ENCODE measurements at regions not wholly inside any gene's neighbourhood (a gene's known extent, or its start where the extent isn't known, plus 50 kb on each side); places are given as distances from the start of the nearest gene placed in this dataset.

DNA sequence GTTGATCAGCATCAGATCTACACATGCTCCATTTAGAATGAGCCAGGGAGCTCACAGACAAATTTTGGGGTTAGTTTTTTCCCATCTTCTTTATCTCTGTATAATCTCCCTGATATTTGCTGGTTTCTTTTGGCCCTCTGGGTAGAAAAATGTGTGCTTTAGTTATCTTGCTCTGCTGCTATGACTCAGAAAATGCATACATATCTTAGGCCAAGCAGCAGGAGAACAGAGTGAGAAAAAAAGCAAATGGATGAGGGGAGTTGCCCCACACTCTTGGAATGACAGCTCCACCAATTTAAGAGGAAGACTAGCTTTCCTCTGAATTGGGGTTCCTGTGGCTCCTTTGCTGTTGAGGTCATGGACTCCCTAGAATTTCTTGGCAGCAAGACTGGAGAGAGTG is 331.8 kb downstream of the KCNJ3 start (continued):
- TF ChIP-seq RELA (CRISPR knock-in tag; IDR thresholded peaks at IDR 0.05; ENCODE audit: borderline replicate concordance): no peak
- TF ChIP-seq NR2C2 (CRISPR knock-in tag; IDR thresholded peaks at IDR 0.05): no peak
- TF ChIP-seq ELF4 (CRISPR knock-in tag; IDR thresholded peaks at IDR 0.05; ENCODE audit: low read depth): no peak
- no peak for TF ChIP-seq SMAD4 (CRISPR knock-in tag; IDR thresholded peaks at IDR 0.05)
- TF ChIP-seq, protein P1, sequence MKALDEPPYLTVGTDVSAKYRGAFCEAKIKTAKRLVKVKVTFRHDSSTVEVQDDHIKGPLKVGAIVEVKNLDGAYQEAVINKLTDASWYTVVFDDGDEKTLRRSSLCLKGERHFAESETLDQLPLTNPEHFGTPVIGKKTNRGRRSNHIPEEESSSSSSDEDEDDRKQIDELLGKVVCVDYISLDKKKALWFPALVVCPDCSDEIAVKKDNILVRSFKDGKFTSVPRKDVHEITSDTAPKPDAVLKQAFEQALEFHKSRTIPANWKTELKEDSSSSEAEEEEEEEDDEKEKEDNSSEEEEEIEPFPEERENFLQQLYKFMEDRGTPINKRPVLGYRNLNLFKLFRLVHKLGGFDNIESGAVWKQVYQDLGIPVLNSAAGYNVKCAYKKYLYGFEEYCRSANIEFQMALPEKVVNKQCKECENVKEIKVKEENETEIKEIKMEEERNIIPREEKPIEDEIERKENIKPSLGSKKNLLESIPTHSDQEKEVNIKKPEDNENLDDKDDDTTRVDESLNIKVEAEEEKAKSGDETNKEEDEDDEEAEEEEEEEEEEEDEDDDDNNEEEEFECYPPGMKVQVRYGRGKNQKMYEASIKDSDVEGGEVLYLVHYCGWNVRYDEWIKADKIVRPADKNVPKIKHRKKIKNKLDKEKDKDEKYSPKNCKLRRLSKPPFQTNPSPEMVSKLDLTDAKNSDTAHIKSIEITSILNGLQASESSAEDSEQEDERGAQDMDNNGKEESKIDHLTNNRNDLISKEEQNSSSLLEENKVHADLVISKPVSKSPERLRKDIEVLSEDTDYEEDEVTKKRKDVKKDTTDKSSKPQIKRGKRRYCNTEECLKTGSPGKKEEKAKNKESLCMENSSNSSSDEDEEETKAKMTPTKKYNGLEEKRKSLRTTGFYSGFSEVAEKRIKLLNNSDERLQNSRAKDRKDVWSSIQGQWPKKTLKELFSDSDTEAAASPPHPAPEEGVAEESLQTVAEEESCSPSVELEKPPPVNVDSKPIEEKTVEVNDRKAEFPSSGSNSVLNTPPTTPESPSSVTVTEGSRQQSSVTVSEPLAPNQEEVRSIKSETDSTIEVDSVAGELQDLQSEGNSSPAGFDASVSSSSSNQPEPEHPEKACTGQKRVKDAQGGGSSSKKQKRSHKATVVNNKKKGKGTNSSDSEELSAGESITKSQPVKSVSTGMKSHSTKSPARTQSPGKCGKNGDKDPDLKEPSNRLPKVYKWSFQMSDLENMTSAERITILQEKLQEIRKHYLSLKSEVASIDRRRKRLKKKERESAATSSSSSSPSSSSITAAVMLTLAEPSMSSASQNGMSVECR (CRISPR knock-in tag; IDR thresholded peaks at IDR 0.05; ENCODE audit: borderline replicate concordance): no peak
- TF ChIP-seq TEAD1 (CRISPR knock-in tag; IDR thresholded peaks at IDR 0.05): no peak
- TF ChIP-seq JAZF1 (CRISPR knock-in tag; IDR thresholded peaks at IDR 0.05): no peak

DNA sequence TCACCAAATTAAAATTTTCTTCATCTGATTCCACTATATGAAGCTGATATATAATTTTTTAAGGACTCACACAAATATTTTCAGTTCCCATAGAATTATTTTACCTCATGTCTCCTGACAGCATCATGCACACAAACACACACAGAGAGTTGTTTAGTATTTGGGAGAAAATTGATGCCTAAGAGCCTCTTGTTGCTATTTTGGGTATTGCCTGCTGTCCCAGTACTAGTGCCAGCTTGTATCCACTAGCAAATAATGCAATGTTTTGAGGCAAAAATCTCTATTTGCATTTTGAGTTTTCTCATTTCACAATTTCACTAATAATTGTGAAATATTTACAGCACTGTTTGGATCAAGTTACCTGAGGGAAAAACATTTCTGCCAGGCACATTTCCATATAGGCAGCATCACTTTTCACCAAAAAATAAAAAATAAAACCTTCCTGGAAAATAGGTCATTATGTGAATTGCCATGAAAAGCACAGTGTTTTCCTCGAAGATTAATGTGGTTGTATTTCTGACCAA is 328.2 kb downstream of the KCNJ3 start:
- no peak overlapping the region for H3K27ac Mint-ChIP-seq
- H3K9me3 Mint-ChIP-seq: no peaks in the 10 kb centered on the region
- peaks cover 3% of the 10 kb centered on the region for H3K4me1 Mint-ChIP-seq
- TF ChIP-seq SP1 (CRISPR knock-in tag; conservative IDR thresholded peaks at IDR 0.05): no peak
- TF ChIP-seq, protein P2, sequence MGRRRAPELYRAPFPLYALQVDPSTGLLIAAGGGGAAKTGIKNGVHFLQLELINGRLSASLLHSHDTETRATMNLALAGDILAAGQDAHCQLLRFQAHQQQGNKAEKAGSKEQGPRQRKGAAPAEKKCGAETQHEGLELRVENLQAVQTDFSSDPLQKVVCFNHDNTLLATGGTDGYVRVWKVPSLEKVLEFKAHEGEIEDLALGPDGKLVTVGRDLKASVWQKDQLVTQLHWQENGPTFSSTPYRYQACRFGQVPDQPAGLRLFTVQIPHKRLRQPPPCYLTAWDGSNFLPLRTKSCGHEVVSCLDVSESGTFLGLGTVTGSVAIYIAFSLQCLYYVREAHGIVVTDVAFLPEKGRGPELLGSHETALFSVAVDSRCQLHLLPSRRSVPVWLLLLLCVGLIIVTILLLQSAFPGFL (CRISPR knock-in tag; IDR thresholded peaks at IDR 0.05; ENCODE audit: borderline replicate concordance): no peak
- no peak for TF ChIP-seq FOXK1 (CRISPR knock-in tag; IDR thresholded peaks at IDR 0.05)
- no peak for TF ChIP-seq ZNF396 (CRISPR knock-in tag; IDR thresholded peaks at IDR 0.05; ENCODE audit: borderline replicate concordance)
- TF ChIP-seq, protein P3, sequence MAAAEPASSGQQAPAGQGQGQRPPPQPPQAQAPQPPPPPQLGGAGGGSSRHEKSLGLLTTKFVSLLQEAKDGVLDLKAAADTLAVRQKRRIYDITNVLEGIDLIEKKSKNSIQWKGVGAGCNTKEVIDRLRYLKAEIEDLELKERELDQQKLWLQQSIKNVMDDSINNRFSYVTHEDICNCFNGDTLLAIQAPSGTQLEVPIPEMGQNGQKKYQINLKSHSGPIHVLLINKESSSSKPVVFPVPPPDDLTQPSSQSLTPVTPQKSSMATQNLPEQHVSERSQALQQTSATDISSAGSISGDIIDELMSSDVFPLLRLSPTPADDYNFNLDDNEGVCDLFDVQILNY (CRISPR knock-in tag; IDR thresholded peaks at IDR 0.05): no peak
- TF ChIP-seq, protein P4, sequence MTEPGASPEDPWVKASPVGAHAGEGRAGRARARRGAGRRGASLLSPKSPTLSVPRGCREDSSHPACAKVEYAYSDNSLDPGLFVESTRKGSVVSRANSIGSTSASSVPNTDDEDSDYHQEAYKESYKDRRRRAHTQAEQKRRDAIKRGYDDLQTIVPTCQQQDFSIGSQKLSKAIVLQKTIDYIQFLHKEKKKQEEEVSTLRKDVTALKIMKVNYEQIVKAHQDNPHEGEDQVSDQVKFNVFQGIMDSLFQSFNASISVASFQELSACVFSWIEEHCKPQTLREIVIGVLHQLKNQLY (CRISPR knock-in tag; IDR thresholded peaks at IDR 0.05): no peak
- no peak for TF ChIP-seq KAT7 (CRISPR knock-in tag; IDR thresholded peaks at IDR 0.05; ENCODE audit: borderline replicate concordance)
- TF ChIP-seq ESRRA (CRISPR knock-in tag; IDR thresholded peaks at IDR 0.05; ENCODE audit: borderline replicate concordance): no peak
- no peak for TF ChIP-seq CREM (CRISPR knock-in tag; IDR thresholded peaks at IDR 0.05)
- ChIA-PET CTCF (no interaction called here), POLR2A (no interaction called here)
- DNase-seq (ENCODE audit: low spot score) (no peak), ATAC-seq (no peak)
- H3K27me3 Mint-ChIP-seq (ENCODE audit: low read depth): no peaks in the 10 kb centered on the region
- no peaks in the 10 kb centered on the region for H3K36me3 Mint-ChIP-seq
- no peak overlapping the region for H3K4me3 Mint-ChIP-seq

DNA sequence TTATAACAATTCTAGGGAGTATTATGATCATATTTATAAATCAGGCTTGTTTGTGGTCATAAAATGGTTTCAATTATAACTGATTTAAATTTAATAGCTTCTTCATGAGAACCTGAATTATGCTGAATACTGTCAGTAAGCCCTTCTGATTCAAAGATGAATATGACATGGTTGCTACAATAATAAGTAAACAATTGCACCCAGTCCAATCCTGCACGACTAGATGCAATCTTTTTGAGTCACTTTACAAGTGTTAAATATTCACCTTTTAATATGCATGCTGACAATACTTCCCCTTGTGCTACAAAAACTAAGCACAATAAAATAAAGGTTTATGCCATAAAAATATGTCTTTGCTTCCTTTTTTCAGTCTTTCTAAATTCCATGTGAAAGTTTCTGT is 325.2 kb downstream of the KCNJ3 start:
- DNase-seq (ENCODE audit: low spot score) (no peak), ATAC-seq (no peak)
- H3K36me3 Mint-ChIP-seq: no peaks in the 10 kb centered on the region
- no peaks in the 10 kb centered on the region for H3K27me3 Mint-ChIP-seq (ENCODE audit: low read depth)
- no peak overlapping the region for H3K4me3 Mint-ChIP-seq
- H3K9me3 Mint-ChIP-seq: no peaks in the 10 kb centered on the region
- CTCF ChIA-PET: no interaction called here
- TF ChIP-seq, protein P5, sequence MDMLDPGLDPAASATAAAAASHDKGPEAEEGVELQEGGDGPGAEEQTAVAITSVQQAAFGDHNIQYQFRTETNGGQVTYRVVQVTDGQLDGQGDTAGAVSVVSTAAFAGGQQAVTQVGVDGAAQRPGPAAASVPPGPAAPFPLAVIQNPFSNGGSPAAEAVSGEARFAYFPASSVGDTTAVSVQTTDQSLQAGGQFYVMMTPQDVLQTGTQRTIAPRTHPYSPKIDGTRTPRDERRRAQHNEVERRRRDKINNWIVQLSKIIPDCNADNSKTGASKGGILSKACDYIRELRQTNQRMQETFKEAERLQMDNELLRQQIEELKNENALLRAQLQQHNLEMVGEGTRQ (CRISPR knock-in tag; IDR thresholded peaks at IDR 0.05): no peak
- TF ChIP-seq GTF2I (CRISPR knock-in tag; conservative IDR thresholded peaks at IDR 0.05): no peak
- H3K27ac Mint-ChIP-seq: no peak overlapping the region
- no peaks in the 10 kb centered on the region; the same call in 1 of the 2 replicates for H3K4me1 Mint-ChIP-seq
- POLR2A ChIA-PET: no interaction called here
